Glutamatergic neuron (in vitro differentiated cells): ENCODE measurements at regions not wholly inside any gene's neighbourhood (a gene's known extent, or its start where the extent isn't known, plus 50 kb on each side); places are given as distances from the start of the nearest gene placed in this dataset.
"Not testable (repeated sequence)": the region's sequence is repeated elsewhere in the genome, so short reads cannot be mapped to it uniquely, and the experiment has no call there.

Experiments
- DNase-seq: peaks from one replicate; pipeline ENCODE4 v3.0.0; 2022
- H3K27ac Mint-ChIP-seq: one replicate; pipeline ENCODE4 v1.8.0; 2020; ENCODE audit warnings: mild to moderate bottlenecking, mixed read lengths, inconsistent platforms; ENCODE audit not compliant: unreplicated experiment
- H3K27me3 Mint-ChIP-seq: one replicate; pipeline ENCODE4 v1.8.0; 2020; ENCODE audit warnings: mild to moderate bottlenecking, moderate library complexity, mixed read lengths, inconsistent platforms; ENCODE audit not compliant: unreplicated experiment
- H3K36me3 Mint-ChIP-seq: one replicate; pipeline ENCODE4 v1.8.0; 2020; ENCODE audit warnings: mild to moderate bottlenecking, mixed read lengths, inconsistent platforms; ENCODE audit not compliant: unreplicated experiment
- H3K4me1 Mint-ChIP-seq: one replicate; pipeline ENCODE4 v1.8.0; 2020; ENCODE audit warnings: mild to moderate bottlenecking, low read depth, mixed read lengths, inconsistent platforms; ENCODE audit not compliant: unreplicated experiment
- H3K4me3 Mint-ChIP-seq: one replicate; pipeline ENCODE4 v1.8.0; 2020; ENCODE audit warnings: mild to moderate bottlenecking, mixed read lengths, inconsistent platforms; ENCODE audit not compliant: unreplicated experiment
- H3K9me3 Mint-ChIP-seq: one replicate; pipeline ENCODE4 v1.8.0; 2020; ENCODE audit warnings: mild to moderate bottlenecking, moderate library complexity, mixed read lengths, inconsistent platforms; ENCODE audit not compliant: unreplicated experiment
- TF ChIP-seq, protein P1 (sequence below): fragments of 200-600 bp; sonication (generic); IDR thresholded peaks from one replicate; pipeline ENCODE4 v1.5.0; 2021; ENCODE audit not compliant: partially characterized antibody, unreplicated experiment

DNA sequence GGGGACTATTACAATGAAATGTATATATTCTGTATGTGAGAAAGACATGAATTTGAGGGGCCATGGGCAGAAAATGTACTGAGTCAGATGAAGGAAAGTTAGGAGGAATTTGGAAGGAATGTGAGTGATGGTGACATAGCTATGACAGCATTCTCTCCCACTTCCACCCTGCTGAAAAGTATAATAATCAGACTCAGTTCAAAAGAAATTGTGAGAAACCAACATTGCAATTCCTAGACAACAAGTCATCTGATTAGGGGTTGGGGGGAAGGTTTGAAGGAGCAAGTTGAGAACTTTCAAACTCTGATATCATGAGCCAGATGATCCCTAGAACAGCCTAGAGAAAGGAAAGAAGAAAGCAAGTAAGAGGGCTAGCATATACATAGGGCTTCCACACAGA is 370.6 kb downstream of the DMRTA1 start:
- H3K27ac Mint-ChIP-seq = no peak overlapping the region
- no peaks in the 10 kb centered on the region for H3K9me3 Mint-ChIP-seq
- TF ChIP-seq, protein P1, sequence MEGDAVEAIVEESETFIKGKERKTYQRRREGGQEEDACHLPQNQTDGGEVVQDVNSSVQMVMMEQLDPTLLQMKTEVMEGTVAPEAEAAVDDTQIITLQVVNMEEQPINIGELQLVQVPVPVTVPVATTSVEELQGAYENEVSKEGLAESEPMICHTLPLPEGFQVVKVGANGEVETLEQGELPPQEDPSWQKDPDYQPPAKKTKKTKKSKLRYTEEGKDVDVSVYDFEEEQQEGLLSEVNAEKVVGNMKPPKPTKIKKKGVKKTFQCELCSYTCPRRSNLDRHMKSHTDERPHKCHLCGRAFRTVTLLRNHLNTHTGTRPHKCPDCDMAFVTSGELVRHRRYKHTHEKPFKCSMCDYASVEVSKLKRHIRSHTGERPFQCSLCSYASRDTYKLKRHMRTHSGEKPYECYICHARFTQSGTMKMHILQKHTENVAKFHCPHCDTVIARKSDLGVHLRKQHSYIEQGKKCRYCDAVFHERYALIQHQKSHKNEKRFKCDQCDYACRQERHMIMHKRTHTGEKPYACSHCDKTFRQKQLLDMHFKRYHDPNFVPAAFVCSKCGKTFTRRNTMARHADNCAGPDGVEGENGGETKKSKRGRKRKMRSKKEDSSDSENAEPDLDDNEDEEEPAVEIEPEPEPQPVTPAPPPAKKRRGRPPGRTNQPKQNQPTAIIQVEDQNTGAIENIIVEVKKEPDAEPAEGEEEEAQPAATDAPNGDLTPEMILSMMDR = no peak
- no peaks in the 10 kb centered on the region for H3K36me3 Mint-ChIP-seq
- H3K27me3 Mint-ChIP-seq = no peaks in the 10 kb centered on the region
- no peak overlapping the region for H3K4me3 Mint-ChIP-seq
- no peak for DNase-seq
- H3K4me1 Mint-ChIP-seq = peaks cover 8% of the 10 kb centered on the region

DNA sequence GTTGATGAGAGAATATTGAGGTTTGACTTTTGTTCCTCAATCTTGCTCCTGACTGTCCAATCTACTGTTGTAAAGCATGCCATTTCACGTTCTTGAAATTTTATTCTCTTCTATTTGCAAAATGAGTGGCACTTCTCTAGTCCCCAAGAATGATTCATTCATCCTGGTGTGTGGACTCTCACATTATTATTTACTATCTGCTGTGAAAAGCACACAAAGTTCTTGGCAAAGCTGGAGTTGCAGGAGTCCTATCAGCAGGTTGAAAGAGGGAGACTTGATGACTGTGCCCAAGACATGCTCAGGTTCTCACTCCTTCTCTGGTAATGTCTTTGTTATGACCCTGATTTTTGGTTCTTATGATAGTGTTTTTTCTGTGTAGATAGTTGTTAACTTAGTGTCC is 382.6 kb downstream of the DMRTA1 start:
- Mint-ChIP-seq H3K27me3 (no peaks in the 10 kb centered on the region), H3K27ac (no peak overlapping the region), H3K36me3 (no peaks in the 10 kb centered on the region), H3K9me3 (peaks cover 3% of the 10 kb centered on the region), H3K4me1 (no peaks in the 10 kb centered on the region), H3K4me3 (no peak overlapping the region)
- DNase-seq = no peak
- TF ChIP-seq, protein P1 = no peak

- no peak overlapping the region for H3K4me3 Mint-ChIP-seq
- DNase-seq = no peak
- H3K9me3 Mint-ChIP-seq = no peaks in the 10 kb centered on the region
- H3K27me3 Mint-ChIP-seq = peaks cover 1% of the 10 kb centered on the region
- no peaks in the 10 kb centered on the region for H3K4me1 Mint-ChIP-seq
- TF ChIP-seq, protein P1 = no peak
- no peaks in the 10 kb centered on the region for H3K36me3 Mint-ChIP-seq
- H3K27ac Mint-ChIP-seq = no peak overlapping the region
Observed at GRCh38 chr9:22838266-22838665, 391.6 kb downstream of the DMRTA1 start.

DNA sequence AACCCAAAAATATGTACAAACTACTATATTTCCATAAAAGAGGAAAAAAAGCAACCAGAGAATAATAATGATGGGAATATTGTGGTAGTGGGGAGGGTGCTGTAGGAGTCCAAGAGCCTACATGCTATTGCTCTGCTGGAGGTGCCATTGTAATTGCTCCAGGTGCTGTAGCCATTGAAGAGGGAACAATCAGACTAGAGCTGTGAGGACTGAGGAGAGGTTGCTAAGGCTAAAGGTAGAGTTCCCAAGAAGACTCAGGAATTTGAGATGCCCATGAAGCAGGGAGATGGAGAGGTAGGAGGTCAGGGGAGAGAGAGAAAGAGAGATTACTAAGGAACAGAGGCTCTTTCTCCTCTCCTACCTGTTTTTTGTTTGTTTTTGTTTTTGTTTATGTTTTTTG is 394.0 kb downstream of the DMRTA1 start:
- TF ChIP-seq, protein P1 = no peak
- peaks cover 1% of the 10 kb centered on the region for H3K27me3 Mint-ChIP-seq
- no peak for DNase-seq
- no peaks in the 10 kb centered on the region for H3K4me1 Mint-ChIP-seq
- H3K27ac Mint-ChIP-seq = no peak overlapping the region
- H3K36me3 Mint-ChIP-seq = peaks cover 5% of the 10 kb centered on the region
- no peak overlapping the region for H3K4me3 Mint-ChIP-seq
- H3K9me3 Mint-ChIP-seq = peaks cover 2% of the 10 kb centered on the region

DNA sequence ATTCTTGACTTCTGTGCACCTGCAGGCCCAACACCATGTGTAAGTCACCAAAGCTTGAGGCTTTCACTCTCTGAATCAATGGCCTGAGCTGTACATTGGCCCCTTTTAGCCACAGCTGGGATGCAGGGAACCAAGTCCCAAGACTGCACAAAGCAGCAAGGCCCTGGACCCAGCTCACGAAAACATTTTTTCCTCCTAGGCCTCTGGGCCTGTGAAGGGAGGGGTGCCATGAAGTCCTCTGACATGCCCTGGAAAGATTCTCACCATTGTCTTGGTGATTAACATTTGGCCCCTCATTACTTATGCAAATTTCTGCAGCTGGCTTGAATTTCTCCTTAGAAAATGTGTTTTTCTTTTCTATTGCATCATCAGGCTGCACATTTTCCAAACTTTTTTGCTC is 398.6 kb downstream of the DMRTA1 start:
- H3K27ac Mint-ChIP-seq, H3K4me3 Mint-ChIP-seq, H3K27me3 Mint-ChIP-seq, DNase-seq, H3K9me3 Mint-ChIP-seq, H3K4me1 Mint-ChIP-seq: not testable (repeated sequence)
- H3K36me3 Mint-ChIP-seq = peaks cover 19% of the 10 kb centered on the region

DNA sequence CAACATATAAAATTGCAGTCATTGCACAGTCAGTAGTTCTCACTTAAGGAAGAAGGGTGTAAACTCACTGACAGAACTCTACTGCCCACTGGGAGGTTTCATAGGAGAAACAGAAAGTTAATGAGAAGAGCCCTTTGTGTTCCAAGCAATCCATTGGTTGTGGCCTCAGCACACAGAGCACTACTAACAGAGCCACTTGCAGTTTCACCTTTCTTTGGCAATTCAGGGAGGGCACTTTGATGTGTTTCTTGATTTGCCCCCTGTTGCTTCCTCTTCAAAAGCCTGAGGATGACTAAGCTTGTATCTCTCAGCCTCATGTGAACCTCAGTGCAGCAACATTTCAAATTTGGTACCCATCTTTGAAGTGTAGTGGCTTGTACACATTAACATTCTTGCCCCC is 409.4 kb downstream of the DMRTA1 start:
- Mint-ChIP-seq H3K27me3 (no peaks in the 10 kb centered on the region), H3K4me3 (no peak overlapping the region), H3K9me3 (peaks cover 1% of the 10 kb centered on the region), H3K36me3 (no peaks in the 10 kb centered on the region), H3K27ac (no peak overlapping the region), H3K4me1 (no peaks in the 10 kb centered on the region)
- TF ChIP-seq, protein P1 = no peak
- no peak for DNase-seq
